Activated naive CD8-positive, alpha-beta T cell (primary cell): ENCODE measurements at regions not wholly inside any gene's neighbourhood (a gene's known extent, or its start where the extent isn't known, plus 50 kb on each side); places are given as distances from the start of the nearest gene placed in this dataset.

Experiments
- H3K27ac Mint-ChIP-seq: one replicate; pipeline ENCODE4 v1.8.0; 2021; ENCODE audit warnings: mixed read lengths
- H3K27me3 Mint-ChIP-seq: one replicate; pipeline ENCODE4 v1.8.0; 2021; ENCODE audit warnings: mixed read lengths
- H3K36me3 Mint-ChIP-seq: one replicate; pipeline ENCODE4 v1.8.0; 2021; ENCODE audit warnings: mixed read lengths
- H3K4me1 Mint-ChIP-seq: one replicate; pipeline ENCODE4 v1.8.0; 2021; ENCODE audit warnings: low read depth, mixed read lengths
- H3K4me3 Mint-ChIP-seq: one replicate; pipeline ENCODE4 v1.8.0; 2021; ENCODE audit warnings: mild to moderate bottlenecking, mixed read lengths
- H3K9me3 Mint-ChIP-seq: one replicate; pipeline ENCODE4 v1.8.0; 2021; ENCODE audit warnings: low read depth, mixed read lengths

DNA sequence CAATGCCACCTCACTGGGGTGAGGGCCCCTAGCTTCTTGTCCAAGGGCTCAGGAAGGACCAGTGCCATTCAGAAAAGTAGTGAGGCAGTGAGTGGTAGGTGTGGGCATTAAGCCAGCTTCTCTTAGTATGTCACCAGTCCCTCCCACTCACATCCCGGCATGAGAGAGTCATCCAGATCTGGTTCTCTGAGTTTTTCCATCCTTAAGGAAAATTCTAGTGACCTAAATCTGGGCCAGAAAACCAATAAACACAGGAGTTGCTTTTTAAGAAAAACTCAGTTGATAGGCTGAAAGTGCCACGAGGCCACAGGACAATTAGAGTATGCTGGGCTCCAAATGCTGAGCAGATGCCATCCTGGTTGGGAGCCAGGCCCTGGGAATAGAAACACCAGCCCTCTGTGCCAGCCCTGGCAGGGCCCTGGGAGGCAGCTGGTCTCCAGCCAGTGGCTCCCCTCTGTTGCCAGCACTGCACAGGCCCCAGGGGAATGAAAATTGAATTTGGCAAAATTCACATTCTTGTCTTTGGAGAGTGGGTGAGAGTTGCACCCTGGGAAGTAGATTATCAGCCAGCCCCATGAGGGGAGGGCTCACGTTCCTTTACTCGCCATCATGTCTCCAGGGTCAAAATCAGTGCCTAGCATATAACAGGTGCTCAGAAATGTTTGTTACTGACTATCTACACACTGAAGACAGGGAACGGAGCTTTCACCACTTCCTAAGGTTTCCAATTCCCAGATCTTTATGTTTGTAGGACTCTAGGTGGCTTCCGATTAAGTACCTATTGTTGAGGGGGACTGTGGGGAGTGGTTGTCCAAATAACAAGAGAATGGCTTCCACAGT, 52.8 kb downstream of the FAM43A start:
- Mint-ChIP-seq H3K27me3 (peaks cover 13% of the 10 kb centered on the region), H3K4me3 (no peak overlapping the region), H3K4me1 (no peaks in the 10 kb centered on the region), H3K27ac (no peak overlapping the region), H3K9me3 (peaks cover 3% of the 10 kb centered on the region), H3K36me3 (peaks cover 2% of the 10 kb centered on the region)

DNA sequence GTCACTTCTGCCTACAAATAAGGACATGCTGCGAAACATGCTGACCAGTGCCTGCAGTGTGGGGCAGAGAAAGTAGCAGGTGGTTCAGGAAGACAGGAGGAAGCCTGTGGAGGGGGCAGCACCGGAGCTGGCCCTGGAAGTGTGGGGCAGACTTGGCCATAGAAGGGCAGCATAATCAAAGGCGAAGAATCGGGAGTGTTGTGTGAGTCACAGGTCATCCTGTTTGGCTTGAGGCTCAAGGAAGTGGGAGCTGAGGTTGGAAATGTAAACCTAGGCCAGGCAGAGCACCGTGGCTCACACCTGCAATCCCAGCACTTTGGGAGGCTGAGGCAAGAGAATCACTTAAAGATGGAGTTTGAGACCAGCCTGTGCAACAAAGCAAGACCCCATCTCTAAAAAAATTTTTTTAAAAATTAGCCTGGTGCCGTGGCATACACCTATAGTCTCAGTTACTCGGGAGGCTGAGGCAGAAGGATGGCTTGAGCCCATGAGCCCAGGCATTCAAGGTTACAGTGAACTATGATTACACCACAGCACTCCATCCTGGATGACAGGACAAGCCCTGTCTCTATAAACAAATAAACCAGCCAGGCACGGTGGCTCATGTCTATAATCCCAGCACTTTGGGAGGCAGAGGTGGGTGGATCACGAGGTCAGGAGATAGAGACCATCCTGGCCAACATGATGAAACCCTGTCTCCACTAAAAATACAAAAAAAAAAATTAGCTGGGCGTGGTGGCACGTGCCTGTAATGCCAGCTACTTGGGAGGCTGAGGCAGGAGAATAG, 54.0 kb downstream of the FAM43A start:
- Mint-ChIP-seq H3K36me3 (peaks cover 2% of the 10 kb centered on the region), H3K4me3 (no peak overlapping the region)

DNA sequence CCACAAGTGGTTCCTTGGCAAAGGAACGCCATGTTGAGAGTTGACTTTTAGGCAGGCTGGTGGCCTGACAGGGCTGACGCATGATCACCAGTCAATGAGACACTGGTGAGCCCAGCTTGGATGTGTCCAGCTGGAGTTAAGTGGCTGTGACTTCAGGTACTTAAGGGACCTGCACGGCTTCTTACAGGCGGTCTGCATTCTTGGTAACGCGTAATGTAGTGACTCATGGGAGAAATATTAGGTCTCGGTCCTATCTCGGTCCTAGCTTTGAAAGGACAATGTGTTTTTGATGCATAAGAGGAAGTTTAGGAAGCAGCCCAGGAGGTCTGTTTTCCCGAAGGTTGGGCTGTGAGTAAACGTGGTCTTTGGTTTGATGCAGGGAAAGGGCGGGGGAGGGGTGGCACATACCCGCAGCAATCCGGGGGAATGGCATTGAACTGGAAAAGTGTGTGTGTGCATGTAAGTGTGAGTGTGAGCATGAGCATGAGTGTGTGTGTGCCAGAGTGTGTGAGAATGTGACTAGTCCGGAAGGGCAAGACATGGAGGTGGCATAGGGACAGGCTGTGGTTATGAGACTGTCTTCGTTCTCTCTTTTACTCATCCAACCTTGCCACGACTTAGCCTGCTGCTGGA, 55.3 kb downstream of the FAM43A start:
- no peak overlapping the region for H3K4me3 Mint-ChIP-seq
- H3K27me3 Mint-ChIP-seq, result peaks cover 6% of the 10 kb centered on the region
- no peak overlapping the region for H3K27ac Mint-ChIP-seq
- no peaks in the 10 kb centered on the region for H3K9me3 Mint-ChIP-seq
- no peaks in the 10 kb centered on the region for H3K4me1 Mint-ChIP-seq
- H3K36me3 Mint-ChIP-seq, result no peaks in the 10 kb centered on the region

More for the DNA sequence above, 54.0 kb downstream of the FAM43A start:
- peaks cover 8% of the 10 kb centered on the region for H3K27me3 Mint-ChIP-seq
- peaks cover 3% of the 10 kb centered on the region for H3K9me3 Mint-ChIP-seq
- no peaks in the 10 kb centered on the region for H3K4me1 Mint-ChIP-seq
- no peak overlapping the region for H3K27ac Mint-ChIP-seq

DNA sequence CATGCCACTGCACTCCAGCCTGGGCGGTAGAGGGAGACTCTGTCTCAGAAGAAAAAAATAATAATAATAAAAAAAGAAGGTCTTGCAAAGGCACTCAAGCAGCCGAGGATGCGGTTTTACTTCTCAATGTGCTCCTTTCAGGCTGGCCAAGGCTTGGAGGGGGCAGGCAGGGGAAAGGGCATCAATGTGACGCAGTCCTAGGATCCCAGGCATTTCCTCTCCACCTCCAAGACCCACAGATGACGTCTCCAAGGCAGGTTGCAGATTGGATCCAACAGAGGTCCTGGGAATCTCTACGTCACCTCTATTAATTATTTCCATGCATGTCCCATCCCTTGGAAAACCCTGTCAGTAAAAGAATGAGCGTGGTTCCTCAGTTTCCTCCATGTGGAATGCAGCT, 56.2 kb downstream of the FAM43A start:
- no peaks in the 10 kb centered on the region for H3K4me1 Mint-ChIP-seq
- no peaks in the 10 kb centered on the region for H3K36me3 Mint-ChIP-seq
- no peaks in the 10 kb centered on the region for H3K9me3 Mint-ChIP-seq

DNA sequence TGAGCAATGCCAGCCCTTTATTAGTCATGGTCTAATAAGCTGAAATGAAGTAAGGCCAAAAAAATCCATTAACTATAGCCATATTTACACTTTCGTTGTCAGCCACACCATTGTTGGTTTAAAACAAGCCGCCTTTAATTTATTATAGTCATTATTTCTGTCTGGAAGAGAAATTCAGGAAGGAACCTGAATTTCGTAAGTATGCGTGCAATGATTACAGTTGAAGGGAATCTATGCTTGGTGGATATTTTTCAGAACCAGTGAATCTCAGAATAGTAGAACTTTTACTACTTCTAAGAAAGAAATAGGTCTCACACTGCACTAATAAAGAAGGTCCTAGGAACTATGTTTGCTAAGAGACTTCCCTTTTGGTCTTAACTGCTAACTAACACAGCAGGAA, 59.1 kb downstream of the FAM43A start:
- H3K27me3 Mint-ChIP-seq, result peaks cover 6% of the 10 kb centered on the region
- no peaks in the 10 kb centered on the region for H3K4me1 Mint-ChIP-seq
- no peak overlapping the region for H3K27ac Mint-ChIP-seq
- no peak overlapping the region for H3K4me3 Mint-ChIP-seq
- no peaks in the 10 kb centered on the region for H3K9me3 Mint-ChIP-seq
- H3K36me3 Mint-ChIP-seq, result no peaks in the 10 kb centered on the region

More for the DNA sequence above, 56.2 kb downstream of the FAM43A start:
- no peak overlapping the region for H3K27ac Mint-ChIP-seq
- peaks cover 6% of the 10 kb centered on the region for H3K27me3 Mint-ChIP-seq
- no peak overlapping the region for H3K4me3 Mint-ChIP-seq

DNA sequence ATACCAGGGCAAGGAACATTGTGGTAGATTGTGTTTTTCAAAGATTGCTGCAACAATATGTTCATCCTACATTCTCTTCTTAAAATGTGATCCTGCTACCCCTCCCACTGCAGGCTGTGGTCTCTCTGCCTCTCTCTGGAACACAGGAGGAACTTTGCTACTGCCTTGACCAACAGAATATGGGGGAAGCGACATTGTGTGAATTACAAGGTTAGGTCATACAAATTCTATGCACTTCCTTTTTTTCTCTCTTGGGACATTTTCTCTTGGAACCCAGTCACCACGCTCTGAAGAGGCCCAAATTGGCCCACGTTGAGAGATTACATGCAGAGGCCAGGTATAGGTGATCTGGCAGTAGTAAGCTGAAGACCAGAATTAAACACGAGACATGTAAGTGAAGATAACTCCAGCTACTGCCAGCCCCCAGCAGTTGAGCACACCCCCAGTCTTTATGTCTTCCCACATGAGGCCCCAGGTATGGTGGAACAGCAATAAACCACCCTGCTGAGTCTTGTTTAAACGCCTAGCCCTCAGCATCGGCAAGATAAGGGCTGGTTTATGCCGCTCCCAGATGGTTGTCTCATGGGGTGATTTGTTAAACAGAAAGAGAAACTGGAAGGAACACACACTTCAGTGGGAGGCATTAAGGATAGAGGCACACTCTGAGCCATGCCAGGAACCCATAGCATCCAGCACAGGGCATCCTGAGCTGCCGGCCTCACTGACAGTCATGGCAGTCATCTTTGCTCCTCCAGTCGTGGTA, 59.9 kb downstream of the FAM43A start:
- Mint-ChIP-seq H3K4me1 (no peaks in the 10 kb centered on the region), H3K4me3 (no peak overlapping the region), H3K36me3 (no peaks in the 10 kb centered on the region), H3K9me3 (no peaks in the 10 kb centered on the region), H3K27ac (no peak overlapping the region), H3K27me3 (peaks cover 3% of the 10 kb centered on the region)

DNA sequence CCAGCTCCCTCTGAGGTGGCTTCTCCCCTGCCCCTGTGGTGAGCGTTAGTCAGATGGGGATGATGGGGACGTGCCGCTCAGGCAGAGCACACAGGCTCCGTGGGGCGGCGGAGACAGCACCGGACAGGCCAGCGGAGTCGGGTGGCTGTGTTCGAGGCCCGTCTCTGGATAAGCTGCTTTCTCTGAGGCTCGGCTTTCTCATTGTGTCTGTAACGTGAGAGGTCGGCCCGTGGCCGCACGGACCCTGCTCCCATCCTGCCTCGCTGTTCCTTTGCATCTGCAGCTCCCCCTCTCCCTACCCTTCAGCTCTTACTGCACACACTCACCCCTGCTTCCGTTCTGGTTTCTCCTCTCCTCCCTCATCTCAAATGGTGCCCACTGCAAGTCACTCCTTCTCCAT, 62.5 kb downstream of the FAM43A start:
- no peaks in the 10 kb centered on the region for H3K4me1 Mint-ChIP-seq
- no peak overlapping the region for H3K4me3 Mint-ChIP-seq
- no peaks in the 10 kb centered on the region for H3K27me3 Mint-ChIP-seq
- no peaks in the 10 kb centered on the region for H3K9me3 Mint-ChIP-seq
- H3K27ac Mint-ChIP-seq, result no peak overlapping the region
- no peaks in the 10 kb centered on the region for H3K36me3 Mint-ChIP-seq

DNA sequence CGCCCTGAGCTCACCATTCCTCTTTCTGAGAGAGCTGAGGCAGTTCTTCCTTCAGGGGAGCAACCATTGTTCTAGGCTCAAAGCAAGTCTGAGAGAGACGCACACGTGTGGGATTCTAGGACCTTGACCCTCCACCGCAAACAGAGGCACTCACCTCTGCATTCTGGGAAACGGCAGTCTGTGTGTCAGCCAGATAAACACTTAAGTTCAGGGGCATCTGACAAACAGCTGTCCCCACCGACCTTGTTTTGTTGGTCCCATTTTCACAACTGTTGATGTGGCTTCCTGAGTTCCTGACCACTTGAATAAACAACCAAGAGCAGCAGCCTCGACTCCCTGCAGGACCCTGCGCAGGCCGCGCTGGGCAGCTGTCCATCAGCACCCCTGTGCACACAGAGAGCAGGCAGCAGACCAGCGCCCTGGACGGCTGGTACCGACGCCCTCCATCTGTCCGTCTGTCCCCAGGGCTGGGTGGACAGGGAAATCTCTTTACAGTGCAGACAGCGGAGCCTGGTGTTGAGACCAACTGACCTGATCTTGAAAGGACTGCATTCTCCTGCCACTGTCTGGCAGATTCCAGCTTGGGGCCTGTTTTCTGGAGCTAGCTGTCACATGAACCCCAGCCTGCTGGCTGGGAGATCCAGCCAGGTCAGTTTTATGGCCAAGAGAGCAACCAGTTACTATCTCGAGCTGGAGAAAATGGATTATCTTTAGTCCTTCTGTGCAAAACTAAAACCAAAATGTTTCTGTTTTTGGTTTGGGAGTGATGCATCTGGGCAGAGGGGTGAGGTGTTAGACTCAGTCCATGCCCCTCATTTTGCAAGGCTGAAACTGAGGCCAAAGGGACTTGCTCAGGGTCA, 64.2 kb downstream of the FAM43A start:
- H3K9me3 Mint-ChIP-seq, result no peaks in the 10 kb centered on the region
- H3K27ac Mint-ChIP-seq, result peak overlapping the region; percentile 54
- no peaks in the 10 kb centered on the region for H3K36me3 Mint-ChIP-seq
- no peaks in the 10 kb centered on the region for H3K4me1 Mint-ChIP-seq
- no peak overlapping the region for H3K4me3 Mint-ChIP-seq
- H3K27me3 Mint-ChIP-seq, result no peaks in the 10 kb centered on the region

DNA sequence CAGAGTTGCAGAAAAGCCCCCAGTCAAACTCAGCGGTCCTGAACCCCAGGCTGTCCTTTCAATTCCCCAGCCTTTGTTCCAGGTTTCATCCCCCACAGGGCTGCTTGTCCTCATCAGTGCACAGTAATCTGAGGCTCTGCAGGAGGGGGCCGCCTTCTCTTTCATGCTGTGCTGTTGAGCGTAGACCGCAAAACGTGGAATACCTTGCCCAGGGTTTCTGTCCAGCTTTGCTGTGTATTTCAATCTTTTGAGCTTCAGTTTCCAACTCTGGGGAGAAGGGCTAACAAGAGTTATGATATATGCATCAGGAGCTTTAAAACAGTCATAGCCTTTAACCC, 64.8 kb downstream of the FAM43A start:
- H3K4me1 Mint-ChIP-seq, result no peaks in the 10 kb centered on the region
- H3K4me3 Mint-ChIP-seq, result no peak overlapping the region
- H3K36me3 Mint-ChIP-seq, result no peaks in the 10 kb centered on the region
- no peaks in the 10 kb centered on the region for H3K9me3 Mint-ChIP-seq
- H3K27me3 Mint-ChIP-seq, result no peaks in the 10 kb centered on the region
- H3K27ac Mint-ChIP-seq, result no peak overlapping the region

DNA sequence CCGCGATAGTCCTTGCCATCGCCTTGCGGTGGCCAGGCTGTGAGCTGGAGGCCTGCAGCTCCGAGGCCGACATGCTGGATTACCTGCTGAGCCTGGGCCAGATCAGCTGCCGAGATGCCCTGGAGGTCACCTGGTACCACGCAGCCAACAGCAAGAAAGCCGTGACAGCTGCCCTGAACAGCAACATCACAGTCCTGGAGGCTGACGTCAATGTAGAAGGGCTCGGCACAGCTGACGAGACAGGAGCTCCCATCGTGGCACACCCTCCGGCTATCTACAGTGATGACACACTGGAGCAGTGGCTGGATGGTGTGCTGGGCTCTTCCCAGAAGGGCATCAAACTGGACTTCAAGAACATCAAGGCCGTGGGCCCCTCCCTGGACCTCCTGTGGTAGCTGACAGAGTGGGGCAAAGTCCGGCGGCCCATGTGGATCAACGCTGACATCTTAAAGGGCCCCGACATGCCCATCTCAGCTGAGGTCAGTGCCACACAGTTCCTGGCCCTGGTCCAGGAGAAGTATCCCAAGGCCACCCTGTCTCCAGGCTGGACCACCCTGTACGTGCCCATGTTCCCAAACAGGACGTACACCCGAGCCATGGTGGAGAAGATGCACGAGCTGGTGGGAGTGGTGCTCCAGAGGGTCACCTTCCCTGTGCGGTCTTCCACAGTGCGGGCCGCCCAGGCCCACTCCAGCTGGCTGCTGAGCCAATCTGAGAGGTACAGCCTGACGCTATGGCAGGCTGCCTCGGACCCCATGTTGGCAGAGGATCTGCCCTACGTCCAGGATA, 70.2 kb downstream of the FAM43A start:
- no peaks in the 10 kb centered on the region for H3K36me3 Mint-ChIP-seq
- no peak overlapping the region for H3K4me3 Mint-ChIP-seq
- H3K4me1 Mint-ChIP-seq, result no peaks in the 10 kb centered on the region
- no peaks in the 10 kb centered on the region for H3K9me3 Mint-ChIP-seq
- H3K27ac Mint-ChIP-seq, result no peak overlapping the region
- peaks cover 2% of the 10 kb centered on the region for H3K27me3 Mint-ChIP-seq

DNA sequence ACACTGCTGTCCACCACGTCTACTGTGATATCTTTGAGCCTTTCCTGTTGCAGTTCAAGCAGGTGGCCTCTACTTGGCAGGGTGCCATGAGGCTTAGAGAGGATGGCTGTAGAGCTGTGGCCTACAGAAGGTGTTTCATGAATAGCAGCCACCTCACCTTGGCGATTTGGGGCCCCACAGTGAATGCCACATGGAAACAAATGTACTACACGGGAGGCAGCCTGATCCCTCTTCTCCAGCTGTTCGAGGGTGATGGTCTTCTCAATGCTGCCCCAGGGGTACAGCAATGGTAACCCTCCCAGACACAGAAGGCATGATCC, 70.7 kb downstream of the FAM43A start:
- no peaks in the 10 kb centered on the region for H3K9me3 Mint-ChIP-seq
- no peaks in the 10 kb centered on the region for H3K4me1 Mint-ChIP-seq
- no peak overlapping the region for H3K27ac Mint-ChIP-seq
- H3K36me3 Mint-ChIP-seq, result no peaks in the 10 kb centered on the region
- H3K4me3 Mint-ChIP-seq, result no peak overlapping the region
- H3K27me3 Mint-ChIP-seq, result peaks cover 2% of the 10 kb centered on the region

DNA sequence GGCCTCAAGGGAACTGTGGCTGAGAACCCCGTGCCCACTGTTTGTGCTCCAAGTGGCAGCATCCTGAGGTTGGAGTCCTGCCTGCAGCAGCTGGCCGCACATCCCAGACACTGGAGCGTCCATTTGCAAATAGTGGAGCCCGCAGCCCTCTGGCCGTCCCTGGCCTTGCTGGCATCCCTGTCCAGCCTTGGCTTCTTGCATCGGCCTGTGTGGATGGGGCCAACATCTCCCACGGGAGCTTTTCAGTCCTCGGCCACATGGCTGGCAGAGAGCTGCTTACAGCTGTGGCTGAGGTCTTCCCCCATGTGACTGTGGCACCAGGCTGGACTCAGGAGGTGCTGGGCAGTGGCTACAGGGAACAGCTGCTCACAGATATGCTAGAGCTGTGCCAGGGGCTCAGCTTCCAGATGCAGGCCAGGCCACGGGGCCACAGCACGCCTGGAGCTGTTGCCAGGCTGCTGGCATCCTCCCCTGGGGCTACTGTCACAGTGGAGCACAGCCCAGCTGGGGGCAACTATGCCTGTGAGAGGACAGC, 71.2 kb downstream of the FAM43A start:
- no peaks in the 10 kb centered on the region for H3K4me1 Mint-ChIP-seq
- H3K27me3 Mint-ChIP-seq, result peaks cover 2% of the 10 kb centered on the region
- H3K27ac Mint-ChIP-seq, result no peak overlapping the region
- no peaks in the 10 kb centered on the region for H3K36me3 Mint-ChIP-seq
- no peaks in the 10 kb centered on the region for H3K9me3 Mint-ChIP-seq
- no peak overlapping the region for H3K4me3 Mint-ChIP-seq

DNA sequence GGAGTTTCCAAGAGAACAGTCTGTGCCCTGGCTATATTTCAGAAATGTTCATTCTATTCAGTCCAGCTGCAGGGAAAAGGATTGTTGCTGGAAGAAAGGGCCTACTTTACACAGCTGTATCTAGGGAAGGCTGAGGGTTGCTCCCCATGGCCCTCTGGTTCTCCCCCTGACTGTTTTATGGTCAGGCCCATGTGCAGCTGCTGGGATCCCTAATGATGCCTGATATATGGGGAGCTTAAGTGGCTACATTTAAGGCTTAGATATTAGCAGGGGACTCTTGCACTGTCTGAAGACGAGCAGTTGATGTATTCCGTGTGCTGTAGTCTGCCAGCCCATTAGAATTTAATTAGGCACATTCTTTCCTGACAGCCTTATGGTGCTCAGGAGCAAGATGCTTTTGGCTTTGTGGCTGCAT, 72.0 kb downstream of the FAM43A start:
- H3K27me3 Mint-ChIP-seq, result peaks cover 2% of the 10 kb centered on the region
- no peaks in the 10 kb centered on the region for H3K9me3 Mint-ChIP-seq
- H3K4me3 Mint-ChIP-seq, result no peak overlapping the region
- H3K4me1 Mint-ChIP-seq, result no peaks in the 10 kb centered on the region
- no peak overlapping the region for H3K27ac Mint-ChIP-seq
- no peaks in the 10 kb centered on the region for H3K36me3 Mint-ChIP-seq
